PFSK-1 (cell line): ENCODE measurements at regions not wholly inside any gene's neighbourhood (a gene's known extent, or its start where the extent isn't known, plus 50 kb on each side); places are given as distances from the start of the nearest gene placed in this dataset.

ENCODE experiments used
- FOXP2 ChIP-seq: optimal IDR thresholded peaks from 2 replicates; pipeline ENCODE3; 2011; ENCODE audit warnings: borderline replicate concordance, control low read depth, inconsistent platforms; ENCODE audit not compliant: insufficient read depth; ENCODE audit errors: extremely low read length, extremely low read depth
- POLR2AphosphoS5 ChIP-seq: IDR thresholded peaks from 2 replicates; pipeline ENCODE4 v1.6.1; 2012; ENCODE audit warnings: low read depth, mild to moderate bottlenecking, control low read depth, low read length, moderate library complexity
- SIN3A ChIP-seq: IDR thresholded peaks from 2 replicates; pipeline ENCODE4 v1.6.1; 2012; ENCODE audit warnings: mild to moderate bottlenecking, low read length, moderate library complexity, borderline replicate concordance; ENCODE audit not compliant: insufficient read depth
- TAF1 ChIP-seq: IDR thresholded peaks from 2 replicates; pipeline ENCODE4 v1.6.1; 2012; ENCODE audit warnings: low read length, control low read depth, borderline replicate concordance; ENCODE audit not compliant: insufficient read depth
- TF ChIP-seq, protein P1 (sequence below), 2 experiments: IDR thresholded peaks; 2 replicates each; pipeline versions ENCODE4 v1.6.1 to v1.8.0; 2011 to 2012; ENCODE audit warnings: low read depth in 2 of 2, low read length in 2 of 2, control low read depth in 1 of 2, inconsistent platforms in 1 of 2, mild to moderate bottlenecking in 1 of 2, moderate library complexity in 1 of 2; ENCODE audit not compliant: insufficient read depth in 1 of 2

DNA sequence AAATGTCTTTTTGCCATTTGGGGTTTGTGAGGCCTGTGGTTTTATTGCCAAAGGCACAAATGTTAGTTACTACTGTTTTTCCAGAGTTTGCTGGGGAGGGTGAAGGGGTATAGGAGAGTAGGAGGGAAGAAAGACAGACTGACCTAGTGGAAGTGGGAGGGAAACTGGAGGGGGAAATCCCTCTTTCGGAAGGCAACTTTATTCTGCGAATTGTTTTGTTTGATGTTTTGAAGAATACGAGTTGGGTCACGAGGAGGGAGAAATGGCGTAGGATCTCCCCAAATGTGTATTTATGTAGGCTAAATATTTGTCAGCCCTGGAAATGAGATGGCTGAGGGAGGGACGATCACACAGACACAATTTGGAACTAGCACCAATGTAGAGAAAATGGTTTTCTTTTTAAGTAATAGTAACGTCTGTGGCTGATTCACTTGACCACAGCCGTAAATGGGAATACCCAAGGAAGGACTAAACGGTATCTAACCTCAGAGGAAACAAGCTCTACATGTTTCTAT, 172.3 kb downstream of the ICOS start:
- TF ChIP-seq, protein P1, sequence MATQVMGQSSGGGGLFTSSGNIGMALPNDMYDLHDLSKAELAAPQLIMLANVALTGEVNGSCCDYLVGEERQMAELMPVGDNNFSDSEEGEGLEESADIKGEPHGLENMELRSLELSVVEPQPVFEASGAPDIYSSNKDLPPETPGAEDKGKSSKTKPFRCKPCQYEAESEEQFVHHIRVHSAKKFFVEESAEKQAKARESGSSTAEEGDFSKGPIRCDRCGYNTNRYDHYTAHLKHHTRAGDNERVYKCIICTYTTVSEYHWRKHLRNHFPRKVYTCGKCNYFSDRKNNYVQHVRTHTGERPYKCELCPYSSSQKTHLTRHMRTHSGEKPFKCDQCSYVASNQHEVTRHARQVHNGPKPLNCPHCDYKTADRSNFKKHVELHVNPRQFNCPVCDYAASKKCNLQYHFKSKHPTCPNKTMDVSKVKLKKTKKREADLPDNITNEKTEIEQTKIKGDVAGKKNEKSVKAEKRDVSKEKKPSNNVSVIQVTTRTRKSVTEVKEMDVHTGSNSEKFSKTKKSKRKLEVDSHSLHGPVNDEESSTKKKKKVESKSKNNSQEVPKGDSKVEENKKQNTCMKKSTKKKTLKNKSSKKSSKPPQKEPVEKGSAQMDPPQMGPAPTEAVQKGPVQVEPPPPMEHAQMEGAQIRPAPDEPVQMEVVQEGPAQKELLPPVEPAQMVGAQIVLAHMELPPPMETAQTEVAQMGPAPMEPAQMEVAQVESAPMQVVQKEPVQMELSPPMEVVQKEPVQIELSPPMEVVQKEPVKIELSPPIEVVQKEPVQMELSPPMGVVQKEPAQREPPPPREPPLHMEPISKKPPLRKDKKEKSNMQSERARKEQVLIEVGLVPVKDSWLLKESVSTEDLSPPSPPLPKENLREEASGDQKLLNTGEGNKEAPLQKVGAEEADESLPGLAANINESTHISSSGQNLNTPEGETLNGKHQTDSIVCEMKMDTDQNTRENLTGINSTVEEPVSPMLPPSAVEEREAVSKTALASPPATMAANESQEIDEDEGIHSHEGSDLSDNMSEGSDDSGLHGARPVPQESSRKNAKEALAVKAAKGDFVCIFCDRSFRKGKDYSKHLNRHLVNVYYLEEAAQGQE (IDR thresholded peaks at IDR 0.05; ENCODE audit: insufficient read depth in 1 of 2, low read depth in 2 of 2, low read length in 2 of 2), result no peak
- TF ChIP-seq SIN3A (no peak), POLR2AphosphoS5 (no peak), TAF1 (no peak), FOXP2 (no peak)

DNA sequence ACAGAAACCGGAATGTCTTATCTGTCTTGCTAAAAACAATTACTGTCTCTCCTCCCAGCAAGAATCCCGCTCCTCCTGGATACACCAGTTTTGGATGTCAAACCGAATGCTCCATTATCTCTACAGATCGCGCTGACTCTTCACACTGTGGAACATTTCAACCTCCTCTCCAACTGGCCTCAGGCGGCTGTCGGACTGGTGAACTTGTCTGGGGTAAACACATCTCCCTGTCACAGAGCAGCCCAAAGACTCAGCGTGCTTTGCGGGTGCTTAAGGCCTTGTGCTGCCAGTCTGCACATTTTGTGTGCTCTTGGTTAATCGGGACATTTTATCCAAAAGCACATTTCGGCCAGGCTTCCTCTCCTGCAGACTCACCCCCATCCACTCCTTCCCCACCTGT, 173.1 kb downstream of the ICOS start:
- TF ChIP-seq, protein P1 (IDR thresholded peaks at IDR 0.05; ENCODE audit: insufficient read depth in 1 of 2, low read depth in 2 of 2, low read length in 2 of 2), result no peak
- TF ChIP-seq SIN3A, result no peak
- TF ChIP-seq POLR2AphosphoS5, result no peak
- TF ChIP-seq FOXP2, result no peak
- TF ChIP-seq TAF1, result no peak

DNA sequence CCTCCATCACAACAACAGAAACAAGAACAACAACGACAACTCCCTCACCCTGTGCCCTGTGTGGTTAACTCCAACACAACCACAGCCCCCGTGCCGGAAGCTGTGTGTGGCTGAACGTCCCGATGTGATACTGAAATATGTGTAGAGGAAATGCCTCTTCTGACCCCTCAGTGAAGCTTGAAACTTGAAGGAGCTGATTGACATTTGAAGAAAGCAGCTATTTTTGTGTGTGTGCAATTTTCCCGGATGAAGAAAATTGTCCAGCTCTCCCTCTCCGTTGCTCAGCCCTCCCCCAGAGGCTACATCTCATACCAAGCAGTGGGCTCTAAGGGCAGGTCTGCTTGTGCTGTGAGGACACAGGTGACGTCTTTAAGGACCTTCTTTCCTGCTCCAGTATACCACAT, 173.8 kb downstream of the ICOS start:
- TF ChIP-seq POLR2AphosphoS5 (no peak), FOXP2 (peak; percentile 84)
- TF ChIP-seq, protein P1 (IDR thresholded peaks at IDR 0.05; ENCODE audit: insufficient read depth in 1 of 2, low read depth in 2 of 2, low read length in 2 of 2), result 0 out of 4 replicates have a peak, but pooled peaks of 1 of the 2 experiments have one; percentile 46

DNA sequence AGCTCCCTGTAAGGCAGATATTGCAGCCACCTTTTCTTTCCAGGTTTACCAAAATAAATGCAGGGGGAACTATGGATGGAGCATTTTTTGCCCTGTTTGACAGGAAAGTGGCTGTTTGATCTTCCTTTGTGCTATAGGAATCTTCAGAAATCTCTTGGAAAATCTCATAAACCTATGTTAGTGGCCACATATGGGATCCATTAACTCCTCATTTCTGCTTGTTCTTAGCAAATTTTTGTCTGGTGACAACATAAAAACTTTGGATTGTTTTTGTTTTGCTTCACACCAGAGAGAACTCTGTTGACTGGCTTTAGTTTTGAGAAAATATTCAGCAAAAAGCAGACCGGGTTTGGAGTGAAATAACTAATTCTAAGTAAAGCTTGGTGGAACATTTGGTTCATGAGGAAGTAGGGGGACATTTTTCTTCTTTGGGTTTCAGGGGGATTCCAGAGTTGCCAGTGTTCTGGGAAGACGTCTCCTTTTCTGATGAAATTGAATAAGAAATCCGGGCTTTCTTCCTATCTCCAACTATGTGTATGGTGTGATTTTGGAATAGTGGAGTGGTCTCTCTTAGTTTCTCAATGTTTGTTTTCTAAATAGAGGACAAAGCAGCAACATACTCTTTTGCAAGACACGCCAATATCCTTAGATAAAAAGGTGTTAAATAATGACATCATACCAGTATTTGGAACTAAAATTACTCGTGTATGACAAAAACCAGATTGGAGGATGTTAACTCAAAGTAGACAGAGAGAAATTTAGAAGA, 174.4 kb downstream of the ICOS start:
- TF ChIP-seq SIN3A, result no peak
- TF ChIP-seq FOXP2, result no peak
- TF ChIP-seq, protein P1 (IDR thresholded peaks at IDR 0.05; ENCODE audit: insufficient read depth in 1 of 2, low read depth in 2 of 2, low read length in 2 of 2), result no peak
- TF ChIP-seq POLR2AphosphoS5, result no peak
- TF ChIP-seq TAF1, result no peak
